Ovary (tissue), 3 donors: ENCODE measurements at regions not wholly inside any gene's neighbourhood (a gene's known extent, or its start where the extent isn't known, plus 50 kb on each side); places are given as distances from the start of the nearest gene placed in this dataset.
"Not testable (repeated sequence)": the region's sequence is repeated elsewhere in the genome, so short reads cannot be mapped to it uniquely, and the experiment has no call there.

ENCODE experiments used
- CTCF ChIP-seq, 3 donors: fragments of 450-650 bp in 2 of 3; fragments of 200-600 bp in 1 of 3; IDR thresholded peaks; one replicate each; pipeline versions ENCODE4 v1.5.1 to v1.8.0; 2016 to 2022; ENCODE audit warnings: antibody characterized with exemption in 3 of 3, mild to moderate bottlenecking in 1 of 3
- EP300 ChIP-seq: sonication (generic); formaldehyde crosslinking; IDR thresholded peaks from one replicate; pipeline ENCODE4 v1.6.1; 2017; ENCODE audit warnings: antibody characterized with exemption
- POLR2A ChIP-seq: fragments of 450-650 bp; IDR thresholded peaks from one replicate; pipeline ENCODE4 v1.6.1; 2017; ENCODE audit warnings: antibody characterized with exemption, mild to moderate bottlenecking, moderate library complexity
- donor health status: DM: no; HTN: no; CAD: no.

DNA sequence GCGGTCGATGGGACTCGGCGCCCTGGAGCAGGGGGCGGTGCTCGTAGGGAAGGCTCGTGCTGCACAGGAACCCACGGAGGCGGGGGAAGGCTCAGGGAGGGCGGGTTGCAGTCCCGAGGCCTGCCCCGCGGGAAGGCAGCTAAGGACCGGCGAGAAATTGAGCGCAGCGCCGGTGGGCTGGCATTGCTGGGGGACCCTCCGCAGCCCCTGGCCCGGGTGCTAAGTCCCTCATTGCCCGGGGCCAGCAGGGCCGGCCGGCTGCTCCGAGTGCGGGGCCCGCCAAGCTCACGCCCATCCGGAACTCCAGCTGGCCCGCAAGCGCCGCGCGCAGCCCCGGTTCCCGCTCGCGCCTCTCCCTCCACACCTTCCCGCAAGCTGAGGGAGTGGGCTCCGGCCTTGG, 576.8 kb upstream of the LINC00305 start:
- not testable (repeated sequence) for TF ChIP-seq EP300; CTCF (IDR thresholded peaks at IDR 0.05); POLR2A
